CMK (cell line): ENCODE measurements at regions not wholly inside any gene's neighbourhood (a gene's known extent, or its start where the extent isn't known, plus 50 kb on each side); places are given as distances from the start of the nearest gene placed in this dataset.

ENCODE experiments used
- DNase-seq: peaks from one replicate; pipeline ENCODE4 v3.0.0-alpha.2; 2010; ENCODE audit warnings: low read depth

GRCh38 chr5:67465537-67466207 lies 269.1 kb upstream of the CD180 start:
- no peak for DNase-seq

DNA sequence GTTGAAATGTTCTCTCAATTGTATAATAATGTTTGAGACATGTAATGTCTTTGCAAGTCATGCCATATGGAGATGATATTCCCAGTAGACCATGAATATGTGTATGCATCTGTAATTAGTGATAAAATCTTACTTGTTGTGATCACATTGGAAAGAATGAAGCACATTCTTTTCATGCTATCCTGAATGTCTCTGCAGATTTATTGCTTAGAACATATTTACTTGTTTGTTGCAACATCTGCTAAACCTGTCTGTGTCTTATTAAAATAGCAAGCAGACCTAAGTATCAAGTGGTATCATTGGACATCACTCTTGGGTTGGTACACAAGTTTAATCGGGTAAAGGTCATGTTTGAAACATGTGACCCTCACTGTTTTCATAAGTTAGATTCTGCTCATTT lies 265.5 kb upstream of the CD180 start:
- DNase-seq: no peak

GRCh38 chr5:67459253-67459652 lies 262.7 kb upstream of the CD180 start:
- DNase-seq: no peak

- DNase-seq: no peak
These were observed 259.4 kb upstream of the CD180 start for GRCh38 chr5:67455970-67456369.

DNA sequence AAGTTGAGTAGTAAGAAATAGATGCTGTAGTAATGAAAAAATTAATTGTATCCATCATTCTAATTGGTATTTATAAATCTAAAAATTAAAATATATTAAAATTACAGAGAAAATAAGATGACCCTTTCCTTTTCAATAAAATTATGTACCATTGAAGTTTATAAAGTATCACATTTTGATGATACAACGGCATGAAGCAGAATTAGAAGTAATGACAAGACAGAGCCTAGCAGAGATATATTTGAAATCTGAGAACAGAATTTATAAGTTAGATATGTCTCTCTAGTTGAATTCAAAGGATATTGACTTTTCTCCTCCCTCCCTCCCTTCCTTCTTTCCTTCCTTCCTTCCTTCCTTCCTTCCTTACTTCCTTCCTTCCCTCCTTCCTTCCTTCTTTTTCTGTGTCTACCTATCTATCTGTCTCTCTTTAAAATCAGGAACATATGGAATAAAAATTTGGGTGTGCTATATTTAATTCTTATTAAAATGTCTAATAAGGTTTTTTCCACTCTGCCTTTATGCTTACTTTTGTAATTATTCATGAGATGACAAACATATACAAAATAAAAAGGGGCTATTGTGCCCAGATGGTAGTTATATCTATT lies 258.5 kb upstream of the CD180 start:
- no peak for DNase-seq

DNA sequence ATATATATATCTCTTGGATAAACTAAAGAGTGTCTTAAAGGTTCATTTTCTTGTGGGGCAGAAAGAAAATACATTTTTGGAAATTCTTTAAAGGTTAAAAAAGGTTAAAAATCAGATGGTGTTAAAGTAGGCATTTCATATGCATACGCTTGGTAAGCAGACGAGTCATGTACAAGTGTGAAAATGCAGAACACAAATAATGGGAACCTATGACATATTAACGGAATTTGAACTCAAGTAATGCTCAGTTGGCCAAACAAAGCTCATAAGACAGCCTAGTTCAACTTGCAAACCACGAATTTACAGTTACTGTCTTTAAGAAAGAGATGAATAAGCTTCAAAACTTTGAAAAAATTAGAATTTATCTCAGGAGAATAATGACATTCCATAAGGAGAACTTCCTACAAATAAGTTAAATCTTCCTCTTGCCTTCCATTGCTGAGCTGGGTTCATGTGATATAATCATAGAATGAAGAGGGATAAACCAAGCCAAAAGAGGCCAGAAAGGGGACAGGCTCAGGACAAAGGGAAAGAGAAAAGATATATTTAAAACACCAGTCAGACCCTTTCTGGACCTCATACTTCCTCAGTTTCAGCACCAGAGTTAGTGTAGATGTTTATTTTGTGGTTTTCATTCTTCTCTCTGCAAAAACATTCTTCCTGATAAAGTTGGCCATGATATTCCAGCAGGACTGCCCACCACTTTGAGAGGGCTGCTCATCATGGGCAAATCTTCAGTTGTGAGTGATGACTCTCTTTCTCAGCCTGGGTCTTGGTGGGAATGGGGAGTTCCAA lies 256.7 kb upstream of the CD180 start:
- no peak for DNase-seq

GRCh38 chr5:67451640-67452279 lies 255.2 kb upstream of the CD180 start:
- DNase-seq: no peak

DNA sequence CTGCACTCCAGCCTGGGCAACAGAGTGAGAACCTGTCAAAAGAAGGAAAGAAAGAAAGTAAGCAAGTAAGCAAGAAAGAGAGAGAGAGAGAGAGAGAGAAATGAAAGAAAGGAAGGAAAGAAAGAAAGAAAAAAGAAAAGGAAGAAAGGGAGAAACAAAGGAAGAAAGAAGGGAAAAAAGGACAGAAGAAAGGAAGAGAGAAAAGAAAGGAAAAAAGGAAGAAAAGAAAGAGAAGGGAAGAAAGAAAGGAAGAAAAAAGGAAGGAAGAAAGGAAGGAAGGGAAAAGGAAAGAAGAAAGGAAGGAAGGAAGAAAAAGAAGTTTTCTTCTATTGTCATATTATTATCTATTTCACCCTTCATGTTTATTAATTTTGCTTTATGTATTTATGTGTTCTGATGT lies 251.1 kb upstream of the CD180 start:
- DNase-seq: no peak

DNA sequence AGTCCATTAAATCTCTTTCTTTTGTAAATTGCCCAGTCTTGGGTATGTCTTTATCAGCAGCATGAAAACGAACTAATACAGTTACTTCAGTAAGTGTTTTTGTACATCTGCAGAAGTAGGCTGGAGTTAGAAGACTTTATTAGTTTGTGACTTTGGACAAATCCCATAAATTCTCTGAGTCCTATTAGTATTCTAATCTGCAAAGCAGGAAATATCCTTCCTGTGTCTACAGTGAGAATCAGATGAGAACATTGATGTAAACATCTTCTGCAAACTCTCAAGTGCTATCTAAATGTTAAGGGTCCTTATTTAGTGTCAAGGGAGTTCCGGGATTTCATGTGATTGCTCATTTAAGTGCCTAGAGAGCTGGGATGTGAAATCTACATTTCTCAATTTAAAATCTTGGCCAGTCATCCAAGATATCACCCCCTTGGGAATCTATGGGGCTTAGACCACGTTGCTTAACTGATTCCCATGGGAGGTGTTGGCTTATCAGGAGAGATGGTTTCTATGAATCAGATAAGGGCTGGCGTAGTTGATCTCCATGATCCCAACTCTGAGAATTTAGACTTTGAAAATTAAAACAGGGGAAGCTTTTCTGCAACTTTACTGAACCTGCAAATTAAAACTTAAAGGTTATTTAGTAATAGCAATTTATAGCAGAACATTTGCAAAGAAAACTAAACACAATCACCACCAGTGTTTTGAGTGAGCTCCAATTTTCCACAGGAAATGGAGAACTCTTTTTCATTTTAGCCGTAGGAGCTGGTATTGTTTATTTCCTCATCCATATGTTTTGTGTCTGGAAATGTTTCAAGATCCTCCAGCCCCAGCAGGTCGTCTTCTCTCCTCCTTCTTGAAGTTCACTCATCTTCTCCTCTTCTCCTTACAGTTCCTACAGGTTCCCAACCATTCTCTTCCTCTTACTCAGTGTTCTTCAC lies 241.6 kb upstream of the CD180 start:
- DNase-seq: no peak

GRCh38 chr5:67435032-67435431 lies 238.4 kb upstream of the CD180 start:
- no peak for DNase-seq

GRCh38 chr5:67434466-67434865 lies 237.9 kb upstream of the CD180 start:
- DNase-seq: no peak

DNA sequence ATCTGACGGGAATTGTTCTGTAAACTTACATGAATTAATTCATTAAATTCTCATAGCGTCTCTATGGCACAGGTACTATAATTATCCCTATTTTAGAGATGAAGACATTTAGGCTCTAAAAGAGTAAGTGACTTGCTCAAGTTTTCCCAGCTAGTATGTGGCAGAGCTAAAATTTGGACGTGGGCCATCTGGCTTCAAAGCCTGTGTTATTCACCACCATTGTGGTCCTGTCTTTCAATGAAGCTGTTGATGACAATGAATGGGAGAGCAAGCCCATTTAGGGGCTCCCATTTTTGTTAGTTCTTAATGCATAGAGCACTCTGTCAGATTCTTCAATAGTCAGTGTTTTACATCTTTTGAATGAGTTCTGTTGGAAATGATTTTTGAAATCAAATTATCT lies 236.0 kb upstream of the CD180 start:
- DNase-seq: no peak

GRCh38 chr5:67431191-67431590 lies 234.6 kb upstream of the CD180 start:
- DNase-seq: no peak

GRCh38 chr5:67427850-67428298 lies 231.3 kb upstream of the CD180 start:
- DNase-seq: no peak

- DNase-seq: no peak
These were observed 230.6 kb upstream of the CD180 start for GRCh38 chr5:67426961-67427849.

DNA sequence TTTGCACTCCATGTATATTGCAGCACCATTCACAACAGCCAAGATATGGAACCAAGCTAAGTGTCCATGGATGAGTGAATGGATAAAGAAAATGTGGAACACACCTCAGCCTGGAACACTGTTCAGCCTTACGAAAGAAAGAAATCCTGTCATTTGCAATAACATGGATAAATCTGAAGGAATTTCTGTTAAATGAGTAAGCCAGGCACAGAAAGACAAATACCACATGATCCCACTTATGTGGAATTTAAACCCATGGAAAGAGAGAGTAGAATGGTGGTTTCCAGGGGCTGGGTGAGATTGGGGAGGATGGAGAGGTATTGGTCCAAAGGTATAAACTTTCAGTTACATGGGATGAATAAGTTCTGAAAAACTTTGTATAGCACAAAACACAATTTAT lies 228.9 kb upstream of the CD180 start:
- DNase-seq: no peak

GRCh38 chr5:67417839-67418238 lies 221.2 kb upstream of the CD180 start:
- DNase-seq: no peak

DNA sequence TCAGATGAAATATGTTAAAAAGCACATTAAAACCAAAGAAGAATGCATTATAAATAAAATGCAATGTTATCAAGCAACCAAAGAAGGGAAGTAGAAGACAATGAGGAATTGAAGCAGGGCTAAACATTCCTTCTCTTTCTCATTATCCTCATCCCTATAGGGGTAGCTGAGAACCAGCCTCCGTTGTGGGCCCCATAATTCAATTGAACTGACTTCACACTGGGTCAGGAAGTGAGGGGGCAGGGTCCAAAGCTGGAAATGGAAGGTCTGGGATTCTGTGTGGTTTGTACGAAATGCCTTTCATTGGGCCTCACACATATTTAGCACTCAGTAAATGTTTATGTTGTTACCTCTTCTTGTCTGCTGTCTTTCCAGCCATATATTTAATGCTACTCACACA lies 220.4 kb upstream of the CD180 start:
- no peak for DNase-seq

- no peak for DNase-seq
These were observed 219.7 kb upstream of the CD180 start for GRCh38 chr5:67416133-67416937.

GRCh38 chr5:67414712-67415111 lies 218.1 kb upstream of the CD180 start:
- DNase-seq: no peak
